GM12878 (cell line): ENCODE measurements at regions not wholly inside any gene's neighbourhood (a gene's known extent, or its start where the extent isn't known, plus 50 kb on each side); places are given as distances from the start of the nearest gene placed in this dataset.

Experiments used
- ATAC-seq: fragments of 200-7000 bp; cut with Tn5 transposase; 3 replicates; pipeline ENCODE4 v1.9.1; 2020; ENCODE audit warnings: mild to moderate bottlenecking, moderate library complexity
- BruUV-seq: library from RNA; stranded (reverse); fragments of 400-500 nt; replicated peaks from 2 replicates; lab custom pipeline; 2021; lab: Mats Ljungman, UMichigan
- CTCF ChIA-PET: fragments of 300-600 bp; sonication (Branson Sonifier 250); formaldehyde crosslinking; extraction: SDS; loops from one replicate; lab custom pipeline; 2021; ENCODE audit warnings: inconsistent platforms; lab: Yijun Ruan, JAX
- POLR2A ChIA-PET: fragments of 350-600 bp; formaldehyde crosslinking; extraction: SDS; loops from one replicate; lab custom pipeline; 2021; ENCODE audit warnings: inconsistent platforms; lab: Charles Lee
- RAD21 ChIA-PET: fragments of 300-600 bp; sonication (Branson Sonifier 250); formaldehyde crosslinking; loops from one replicate; lab custom pipeline; 2023; ENCODE audit warnings: antibody characterized with exemption; ENCODE audit not compliant: unreplicated experiment; lab: Charles Lee
- SMC1A ChIA-PET: fragments of 300-600 bp; sonication (Branson Sonifier 250); formaldehyde crosslinking; loops from one replicate; lab custom pipeline; 2023; ENCODE audit not compliant: unreplicated experiment, uncharacterized antibody; lab: Charles Lee
- DNase-seq: peaks from one replicate; pipeline ENCODE4 v3.0.0-alpha.2; 2011; ENCODE audit warnings: low read depth, low spot score
- FAIRE-seq: peaks from 3 replicates; lab custom pipeline; 2011; peaks lifted over from hg19 to GRCh38; lab: Jason Lieb, UNC
- H2AFZ ChIP-seq: 2 replicates; pipeline ENCODE4 v1.6.0; 2011; ENCODE audit warnings: low read depth, low read length, control low read depth; ENCODE audit not compliant: control insufficient read depth
- H3K27ac ChIP-seq: 2 replicates; pipeline ENCODE4 v1.5.1; 2011; ENCODE audit warnings: control low read depth; ENCODE audit not compliant: control insufficient read depth, insufficient read depth
- H3K27me3 ChIP-seq, 2 experiments: replicated peaks in 1 of 2; 2 replicates each; pipeline versions ENCODE4 v1.6.0 to v1.6.1; 2011; ENCODE audit warnings: low read length in 1 of 2; ENCODE audit not compliant: control insufficient read depth in 2 of 2, insufficient read depth in 2 of 2
- H3K36me3 ChIP-seq, 2 experiments: 2 replicates each; pipeline ENCODE4 v1.5.1; 2011; ENCODE audit warnings: low read length in 1 of 2; ENCODE audit not compliant: control insufficient read depth in 2 of 2, insufficient read depth in 2 of 2
- H3K4me1 ChIP-seq: 2 replicates; pipeline ENCODE4 v1.6.1; 2011; ENCODE audit warnings: mild to moderate bottlenecking, low read length, moderate library complexity, mixed read lengths; ENCODE audit not compliant: control insufficient read depth, insufficient read depth
- H3K4me2 ChIP-seq: 2 replicates; pipeline ENCODE4 v1.6.0; 2011; ENCODE audit warnings: control low read depth; ENCODE audit not compliant: control insufficient read depth, insufficient read depth
- H3K4me3 ChIP-seq: fragments of 200-600 bp; sonication (generic); 2 replicates; pipeline ENCODE4 v1.5.1; 2016
- H3K79me2 ChIP-seq: 2 replicates; pipeline ENCODE4 v1.6.0; 2011; ENCODE audit warnings: low read length; ENCODE audit not compliant: control insufficient read depth, insufficient read depth
- H3K9ac ChIP-seq: 2 replicates; pipeline ENCODE4 v1.8.0; 2011; ENCODE audit warnings: low read length, control low read depth, mixed read lengths; ENCODE audit not compliant: control insufficient read depth, insufficient read depth
- H3K9me3 ChIP-seq: replicated peaks from 3 replicates; pipeline ENCODE4 v1.5.1; 2011; ENCODE audit warnings: mild to moderate bottlenecking, low read length; ENCODE audit not compliant: control insufficient read depth, insufficient read depth
- H4K20me1 ChIP-seq: 2 replicates; pipeline ENCODE4 v1.6.0; 2011; ENCODE audit not compliant: control insufficient read depth, insufficient read depth
- GATAD2B ChIP-seq: fragments of 450-650 bp; conservative IDR thresholded peaks from 2 replicates; pipeline ENCODE4 v1.6.1; 2017; ENCODE audit warnings: low read depth, mild to moderate bottlenecking, moderate library complexity
- KAT2A ChIP-seq: conservative IDR thresholded peaks from 2 replicates; pipeline ENCODE4 v1.6.1; 2011; ENCODE audit warnings: low read depth, low read length; ENCODE audit not compliant: control insufficient read depth
- SIN3A ChIP-seq: IDR thresholded peaks from 2 replicates; pipeline ENCODE4 v1.6.1; 2012; ENCODE audit warnings: low read depth, low read length, improper control_type of control experiment
- WGBS: methylation state at CpG from one replicate; pipeline ENCODE4 v1.1.6; 2016; ENCODE audit warnings: low lambda C conversion rate; ENCODE audit not compliant: insufficient replicate concordance, insufficient coverage; ENCODE audit errors: missing lambda C conversion rate; 5-methylcytosine and 5-hydroxymethylcytosine counted together
- in situ Hi-C: fragments of 300-500 bp; cut with MboI; formaldehyde crosslinking; loops from 9 replicates; pipeline ENCODE4 v1.14.3; 2018; ENCODE audit warnings: mixed read lengths
- intact Hi-C: fragments of 100-400 bp; cut with micrococcal nuclease; formaldehyde crosslinking; loops from one replicate; pipeline ENCODE4 v1.14.2; 2022; ENCODE audit not compliant: unreplicated experiment
- TF ChIP-seq, protein P1 (sequence below): fragments of 450-650 bp; IDR thresholded peaks from 2 replicates; pipeline ENCODE4 v1.6.1; 2017; ENCODE audit warnings: antibody characterized with exemption, mild to moderate bottlenecking, moderate library complexity

DNA sequence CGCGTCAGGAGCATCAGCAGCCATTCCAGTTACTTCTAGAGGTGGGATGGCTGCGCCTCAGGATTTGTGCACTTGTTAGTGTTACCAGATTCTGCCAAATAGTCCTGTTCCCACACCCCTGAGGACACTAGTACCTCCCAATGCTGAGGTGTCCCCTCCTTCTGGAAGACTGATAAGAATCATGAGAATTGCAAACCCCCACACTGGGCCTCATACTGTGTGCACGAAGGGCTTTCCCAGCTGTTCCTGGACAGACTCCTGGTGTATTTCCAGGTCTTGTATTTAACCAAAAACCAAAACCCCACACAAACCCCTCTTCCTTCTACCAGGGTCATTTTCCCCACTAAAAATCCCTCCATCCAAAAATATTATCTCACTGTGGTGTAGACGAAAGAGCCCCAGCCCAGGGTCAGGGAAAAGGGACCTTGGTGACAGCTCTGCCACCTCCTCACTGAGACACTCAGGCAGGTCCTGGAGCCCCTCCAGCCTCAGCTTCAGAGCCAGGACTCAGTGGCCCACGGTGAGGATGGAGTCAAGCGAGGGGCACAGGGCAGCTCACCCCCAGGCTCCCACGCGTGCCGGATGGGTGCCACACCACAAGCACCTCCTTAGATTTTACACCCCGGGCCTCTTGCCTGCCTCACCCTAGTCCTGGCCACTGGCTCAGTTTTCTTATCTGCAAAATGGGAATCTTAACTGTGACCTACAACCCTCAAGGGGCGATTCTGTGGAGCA, 131.4 kb upstream of the RUNX3 start:
- TF ChIP-seq GATAD2B (no peak), SIN3A (no peak), KAT2A (no peak)
- TF ChIP-seq, protein P1, sequence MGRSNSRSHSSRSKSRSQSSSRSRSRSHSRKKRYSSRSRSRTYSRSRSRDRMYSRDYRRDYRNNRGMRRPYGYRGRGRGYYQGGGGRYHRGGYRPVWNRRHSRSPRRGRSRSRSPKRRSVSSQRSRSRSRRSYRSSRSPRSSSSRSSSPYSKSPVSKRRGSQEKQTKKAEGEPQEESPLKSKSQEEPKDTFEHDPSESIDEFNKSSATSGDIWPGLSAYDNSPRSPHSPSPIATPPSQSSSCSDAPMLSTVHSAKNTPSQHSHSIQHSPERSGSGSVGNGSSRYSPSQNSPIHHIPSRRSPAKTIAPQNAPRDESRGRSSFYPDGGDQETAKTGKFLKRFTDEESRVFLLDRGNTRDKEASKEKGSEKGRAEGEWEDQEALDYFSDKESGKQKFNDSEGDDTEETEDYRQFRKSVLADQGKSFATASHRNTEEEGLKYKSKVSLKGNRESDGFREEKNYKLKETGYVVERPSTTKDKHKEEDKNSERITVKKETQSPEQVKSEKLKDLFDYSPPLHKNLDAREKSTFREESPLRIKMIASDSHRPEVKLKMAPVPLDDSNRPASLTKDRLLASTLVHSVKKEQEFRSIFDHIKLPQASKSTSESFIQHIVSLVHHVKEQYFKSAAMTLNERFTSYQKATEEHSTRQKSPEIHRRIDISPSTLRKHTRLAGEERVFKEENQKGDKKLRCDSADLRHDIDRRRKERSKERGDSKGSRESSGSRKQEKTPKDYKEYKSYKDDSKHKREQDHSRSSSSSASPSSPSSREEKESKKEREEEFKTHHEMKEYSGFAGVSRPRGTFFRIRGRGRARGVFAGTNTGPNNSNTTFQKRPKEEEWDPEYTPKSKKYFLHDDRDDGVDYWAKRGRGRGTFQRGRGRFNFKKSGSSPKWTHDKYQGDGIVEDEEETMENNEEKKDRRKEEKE, result no peak
- H3K79me2 ChIP-seq, result no peaks in the 10 kb centered on the region
- CTCF ChIA-PET, result interaction anchor here (0.7 kb wide), 1 partner anchor 146 kb away, joined by 3 read pairs; no protein-coding TSS in a partner anchor
- 54% methylated on average over 12 of the region's 12 CpGs for WGBS
- H4K20me1 ChIP-seq, result no peaks in the 10 kb centered on the region
- H3K9me3 ChIP-seq, result no peaks in the 10 kb centered on the region
- ATAC-seq (no peak), DNase-seq (no peak), FAIRE-seq (no peak)
- no peak overlapping the region for H3K27ac ChIP-seq
- POLR2A ChIA-PET, result interaction anchor here (0.5 kb wide), 1 partner anchor 153 kb away, joined by 8 read pairs; no protein-coding TSS in a partner anchor
- no peak overlapping the region for H3K4me3 ChIP-seq
- H3K36me3 ChIP-seq, result no peaks in the 10 kb centered on the region
- peaks cover 6% of the 10 kb centered on the region; the same call in 1 of the 2 replicates for H3K4me1 ChIP-seq
- no TSS peak for BruUV-seq
- no peak overlapping the region for H3K9ac ChIP-seq
- no peak overlapping the region for H2AFZ ChIP-seq
- RAD21 ChIA-PET, result no interaction called here
- intact Hi-C loops, result no loop called here
- no peak overlapping the region for H3K4me2 ChIP-seq
- in situ Hi-C loops, result no loop called here
- SMC1A ChIA-PET, result interaction anchor here (0.6 kb wide), 1 partner anchor 126 kb away, joined by 3 read pairs; no protein-coding TSS in a partner anchor
- H3K27me3 ChIP-seq, result no peaks in the 10 kb centered on the region; a peak in 1 of 4 replicates
